HFFc6 (cell line): ENCODE measurements at regions not wholly inside any gene's neighbourhood (a gene's known extent, or its start where the extent isn't known, plus 50 kb on each side); places are given as distances from the start of the nearest gene placed in this dataset. TPM values are rescaled to one million over a fixed set of nuclear protein-coding genes. Genes with fewer than 3 reads are reported as not detected.

ENCODE experiments used
- DNase-seq: peaks from one replicate; pipeline ENCODE4 v3.0.0-alpha.2; 2018
- H3K27ac Mint-ChIP-seq: 2 replicates; pipeline ENCODE4 v1.8.0; 2020; ENCODE audit warnings: mild to moderate bottlenecking, mixed read lengths
- H3K27me3 Mint-ChIP-seq: 2 replicates; pipeline ENCODE4 v1.8.0; 2021; ENCODE audit warnings: mild to moderate bottlenecking, moderate library complexity, mixed read lengths; ENCODE audit not compliant: insufficient read depth
- H3K36me3 Mint-ChIP-seq: 2 replicates; pipeline ENCODE4 v1.8.0; 2021; ENCODE audit warnings: low read depth, mixed read lengths
- H3K4me1 Mint-ChIP-seq: 2 replicates; pipeline ENCODE4 v1.8.0; 2020; ENCODE audit warnings: low read depth, mixed read lengths
- H3K4me3 Mint-ChIP-seq: 2 replicates; pipeline ENCODE4 v1.8.0; 2020; ENCODE audit warnings: mild to moderate bottlenecking, moderate library complexity, mixed read lengths
- H3K9me3 Mint-ChIP-seq: 2 replicates; pipeline ENCODE4 v1.8.0; 2020; ENCODE audit warnings: mild to moderate bottlenecking, mixed read lengths
- microRNA-seq: library from miRNA; unstranded; fragments of <30 nt; microRNA quantifications from one replicate; pipeline ENCODE4, GENCODE V29; 2019
- TF ChIP-seq, protein P1 (sequence below): fragments of 200-600 bp; sonication (generic); IDR thresholded peaks from 2 replicates; pipeline ENCODE4 v1.5.0; 2021; ENCODE audit warnings: antibody characterized with exemption, mild to moderate bottlenecking

GRCh38 chr5:7330256-7330655, 65.7 kb upstream of the ADCY2 start:
- no peaks in the 10 kb centered on the region for H3K36me3 Mint-ChIP-seq
- no peak for DNase-seq
- TF ChIP-seq, protein P1, sequence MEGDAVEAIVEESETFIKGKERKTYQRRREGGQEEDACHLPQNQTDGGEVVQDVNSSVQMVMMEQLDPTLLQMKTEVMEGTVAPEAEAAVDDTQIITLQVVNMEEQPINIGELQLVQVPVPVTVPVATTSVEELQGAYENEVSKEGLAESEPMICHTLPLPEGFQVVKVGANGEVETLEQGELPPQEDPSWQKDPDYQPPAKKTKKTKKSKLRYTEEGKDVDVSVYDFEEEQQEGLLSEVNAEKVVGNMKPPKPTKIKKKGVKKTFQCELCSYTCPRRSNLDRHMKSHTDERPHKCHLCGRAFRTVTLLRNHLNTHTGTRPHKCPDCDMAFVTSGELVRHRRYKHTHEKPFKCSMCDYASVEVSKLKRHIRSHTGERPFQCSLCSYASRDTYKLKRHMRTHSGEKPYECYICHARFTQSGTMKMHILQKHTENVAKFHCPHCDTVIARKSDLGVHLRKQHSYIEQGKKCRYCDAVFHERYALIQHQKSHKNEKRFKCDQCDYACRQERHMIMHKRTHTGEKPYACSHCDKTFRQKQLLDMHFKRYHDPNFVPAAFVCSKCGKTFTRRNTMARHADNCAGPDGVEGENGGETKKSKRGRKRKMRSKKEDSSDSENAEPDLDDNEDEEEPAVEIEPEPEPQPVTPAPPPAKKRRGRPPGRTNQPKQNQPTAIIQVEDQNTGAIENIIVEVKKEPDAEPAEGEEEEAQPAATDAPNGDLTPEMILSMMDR = no peak
- no peak overlapping the region for H3K27ac Mint-ChIP-seq
- no peaks in the 10 kb centered on the region for H3K9me3 Mint-ChIP-seq
- peaks cover 10% of the 10 kb centered on the region for H3K27me3 Mint-ChIP-seq
- no peak overlapping the region for H3K4me3 Mint-ChIP-seq
- H3K4me1 Mint-ChIP-seq = peaks cover 11% of the 10 kb centered on the region

DNA sequence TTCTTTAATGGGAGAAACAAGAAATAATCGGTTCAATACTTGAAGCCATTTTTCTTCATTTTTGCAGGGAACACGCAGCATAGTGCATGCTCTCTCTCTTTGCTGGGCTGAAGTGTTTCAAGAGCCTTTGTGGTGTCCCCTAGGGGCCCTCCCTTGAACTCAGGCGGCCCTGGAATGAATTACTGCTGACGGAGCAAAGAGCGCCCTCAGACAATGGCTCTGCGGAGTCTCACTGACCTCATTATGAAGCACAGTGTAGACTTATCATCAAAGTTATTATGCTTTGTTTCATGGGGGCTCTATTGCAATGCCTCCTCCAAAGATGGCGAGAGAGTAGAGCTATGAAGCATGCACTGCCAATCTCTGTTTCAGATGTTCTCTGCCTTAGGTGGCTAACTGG, 64.8 kb upstream of the ADCY2 start:
- TF ChIP-seq, protein P1 = no peak
- no peak overlapping the region for H3K4me3 Mint-ChIP-seq
- H3K9me3 Mint-ChIP-seq = no peaks in the 10 kb centered on the region
- no peak overlapping the region for H3K27ac Mint-ChIP-seq
- no peak for DNase-seq
- H3K36me3 Mint-ChIP-seq = no peaks in the 10 kb centered on the region
- peaks cover 11% of the 10 kb centered on the region for H3K4me1 Mint-ChIP-seq
- H3K27me3 Mint-ChIP-seq = peaks cover 10% of the 10 kb centered on the region

Small RNAs in the stretch of these regions (microRNA-seq; reads per million reads assigned to microRNA genes)
- not detected for gene MIR4278
